ENCODE measurements at regions not wholly inside any gene's neighbourhood (a gene's known extent, or its start where the extent isn't known, plus 50 kb on each side); places are given as distances from the start of the nearest gene placed in this dataset.
A peak's percentile ranks its signal among the peaks of the same experiment; 100 is the strongest.

DNA sequence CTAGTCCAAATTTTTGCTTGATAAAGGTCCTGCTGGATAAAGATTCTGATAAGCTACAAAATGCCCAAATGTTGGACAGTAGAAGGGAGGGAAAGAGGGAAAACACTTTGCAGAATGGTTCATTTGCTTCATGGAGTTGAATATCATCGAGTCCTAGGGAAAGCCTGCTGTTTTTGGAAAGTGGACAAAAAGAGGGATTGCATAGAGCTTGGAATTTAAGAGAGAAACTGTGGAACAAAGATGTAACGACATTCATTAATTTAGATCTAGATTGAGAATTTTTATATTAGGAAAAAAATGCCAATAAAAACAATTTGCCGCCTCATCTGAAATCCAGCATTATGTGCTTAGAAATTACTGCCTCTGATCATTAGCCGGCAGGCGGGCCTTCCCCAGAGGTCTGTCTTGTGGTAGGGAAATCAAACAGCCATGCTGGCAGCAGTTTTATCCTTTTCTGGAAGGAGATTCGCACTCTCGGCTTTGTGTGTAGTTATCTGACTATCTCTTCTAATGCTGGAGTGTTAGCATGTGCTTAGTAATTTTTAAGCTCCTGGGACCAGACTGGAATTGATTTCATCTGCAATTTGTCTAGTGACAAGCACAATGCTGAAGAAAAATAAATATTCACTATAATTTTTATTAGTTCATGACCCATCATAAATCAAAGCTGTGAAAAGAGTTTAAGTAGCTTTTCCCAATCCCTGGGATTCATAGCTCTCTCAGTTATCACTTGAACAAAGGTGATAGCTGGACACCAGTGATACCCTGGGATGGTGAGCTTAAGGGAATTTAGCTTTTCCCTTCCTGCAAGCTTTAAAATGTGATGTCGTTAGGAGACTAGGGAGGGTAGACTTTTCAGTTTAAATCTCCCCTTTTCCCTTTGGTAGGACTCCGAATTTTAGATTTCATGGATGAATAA, 329.5 kb downstream of the PRL start:
- Histone ChIP-seq H3K27ac (ENCODE audit: low read length, poor library complexity, severe bottlenecking) (no peak overlapping the region), H2BK15ac (ENCODE audit: low read depth, poor library complexity, severe bottlenecking) (no peak overlapping the region), H2AFZ (ENCODE audit: low read depth, low read length) (no peak overlapping the region), H3K36me3 (ENCODE audit: control insufficient read depth in 1 of 2, insufficient read depth in 2 of 2, low read depth in 1 of 2, low read length in 2 of 2) (no peaks in the 10 kb centered on the region), H4K8ac (ENCODE audit: low read length) (no peak overlapping the region), H3K27me3 (ENCODE audit: control insufficient read depth in 1 of 2, insufficient read depth in 1 of 2, low read length in 2 of 2) (no peaks in the 10 kb centered on the region), H2AK5ac (ENCODE audit: low read length, severe bottlenecking) (no peak overlapping the region), H2BK5ac (ENCODE audit: low read depth, low read length, poor library complexity, severe bottlenecking) (no peak overlapping the region), H3K18ac (ENCODE audit: low read depth in 1 of 2, low read length in 2 of 2) (no peak overlapping the region), H3K14ac (ENCODE audit: low read length in 2 of 2) (no peak overlapping the region), H3K4me1 (ENCODE audit: control insufficient read depth, insufficient read depth, low read depth, low read length) (no peaks in the 10 kb centered on the region), H3K9me3 (ENCODE audit: control insufficient read depth, low read length) (no peaks in the 10 kb centered on the region), H3K9ac (ENCODE audit: low read length) (peak overlapping the region; percentile 12), H3K79me1 (replicated peaks; ENCODE audit: low read length, poor library complexity, severe bottlenecking) (no peaks in the 10 kb centered on the region), H3K4me2 (ENCODE audit: low read length, poor library complexity, severe bottlenecking) (no peak overlapping the region), H3K23ac (ENCODE audit: low read length in 2 of 2) (no peak overlapping the region), H4K91ac (ENCODE audit: low read length) (no peak overlapping the region), H2BK120ac (ENCODE audit: low read depth, low read length) (no peak overlapping the region), H2BK12ac (ENCODE audit: low read length in 2 of 2) (no peak overlapping the region), H3K4me3 (ENCODE audit: insufficient read depth in 1 of 2, low read depth in 1 of 2, low read length in 2 of 2) (no peak overlapping the region), H3K4ac (ENCODE audit: low read depth in 1 of 2, low read length in 2 of 2) (no peak overlapping the region)
- WGBS = 94% methylated on average over 6 of the region's 9 CpGs
- no peak for DNase-seq

DNA sequence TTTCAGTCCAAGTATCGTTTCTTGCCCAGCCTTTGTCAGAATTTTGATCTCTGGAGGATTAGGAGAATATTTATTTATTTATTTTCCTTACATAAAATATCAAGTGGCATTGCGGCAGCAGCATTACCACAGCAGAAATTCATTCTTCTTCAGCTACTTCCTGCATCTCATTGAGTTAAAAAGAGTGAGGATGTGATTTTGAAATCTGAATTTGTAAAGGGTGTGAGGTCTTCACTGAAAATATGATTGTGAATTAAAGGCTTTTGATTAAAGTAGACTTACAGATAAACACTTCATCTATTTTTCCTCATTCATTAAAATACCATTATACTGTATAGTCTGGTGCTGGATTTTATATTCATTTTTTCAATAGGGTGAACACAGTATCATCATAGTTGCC, 328.4 kb downstream of the PRL start:
- H3K79me1 ChIP-seq (replicated peaks; ENCODE audit: low read length, poor library complexity, severe bottlenecking) = no peaks in the 10 kb centered on the region
- no peaks in the 10 kb centered on the region for H3K9me3 ChIP-seq (ENCODE audit: control insufficient read depth, low read length)
- H2BK15ac ChIP-seq (ENCODE audit: low read depth, poor library complexity, severe bottlenecking) = no peak overlapping the region
- H3K4me2 ChIP-seq (ENCODE audit: low read length, poor library complexity, severe bottlenecking) = no peak overlapping the region
- no peak overlapping the region for H3K4ac ChIP-seq (ENCODE audit: low read depth in 1 of 2, low read length in 2 of 2)
- no peak overlapping the region for H2AFZ ChIP-seq (ENCODE audit: low read depth, low read length)
- H3K18ac ChIP-seq (ENCODE audit: low read depth in 1 of 2, low read length in 2 of 2) = no peak overlapping the region
- no peak overlapping the region for H2BK12ac ChIP-seq (ENCODE audit: low read length in 2 of 2)
- no peaks in the 10 kb centered on the region for H3K36me3 ChIP-seq (ENCODE audit: control insufficient read depth in 1 of 2, insufficient read depth in 2 of 2, low read depth in 1 of 2, low read length in 2 of 2)
- H3K4me1 ChIP-seq (ENCODE audit: control insufficient read depth, insufficient read depth, low read depth, low read length) = no peaks in the 10 kb centered on the region
- no peak overlapping the region for H3K23ac ChIP-seq (ENCODE audit: low read length in 2 of 2)
- WGBS = no CpG with 5 or more reads among the region's 2 CpGs
- H2BK5ac ChIP-seq (ENCODE audit: low read depth, low read length, poor library complexity, severe bottlenecking) = no peak overlapping the region
- H3K9ac ChIP-seq (ENCODE audit: low read length) = no peak overlapping the region
- no peak overlapping the region for H2BK120ac ChIP-seq (ENCODE audit: low read depth, low read length)
- no peak overlapping the region for H2AK5ac ChIP-seq (ENCODE audit: low read length, severe bottlenecking)
- no peak overlapping the region for H3K14ac ChIP-seq (ENCODE audit: low read length in 2 of 2)
- DNase-seq = no peak
- no peak overlapping the region for H4K8ac ChIP-seq (ENCODE audit: low read length)
- no peak overlapping the region for H4K91ac ChIP-seq (ENCODE audit: low read length)
- H3K27me3 ChIP-seq (ENCODE audit: control insufficient read depth in 1 of 2, insufficient read depth in 1 of 2, low read length in 2 of 2) = no peaks in the 10 kb centered on the region
- H3K27ac ChIP-seq (ENCODE audit: low read length, poor library complexity, severe bottlenecking) = no peak overlapping the region
- no peak overlapping the region for H3K4me3 ChIP-seq (ENCODE audit: insufficient read depth in 1 of 2, low read depth in 1 of 2, low read length in 2 of 2)

DNA sequence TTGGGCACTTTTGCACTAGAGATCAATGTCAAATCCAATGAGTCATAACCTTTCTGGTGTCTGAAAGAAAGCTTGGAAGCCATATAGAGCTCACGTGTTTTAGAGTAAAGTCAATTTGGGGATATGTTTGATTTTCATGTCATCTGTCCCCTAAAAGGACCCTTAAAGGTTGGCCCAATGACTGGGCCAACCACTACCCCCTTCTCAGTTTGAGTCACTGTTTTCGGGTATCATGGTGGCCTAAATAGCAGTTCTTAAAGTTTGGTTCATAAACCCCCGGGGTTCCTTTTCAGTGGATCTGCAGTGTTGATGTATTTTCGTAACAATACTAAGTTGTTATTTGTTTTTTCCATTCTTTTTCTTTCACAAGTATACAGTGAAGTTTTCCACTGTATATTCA, 327.6 kb downstream of the PRL start:
- Histone ChIP-seq H3K27me3 (ENCODE audit: control insufficient read depth in 1 of 2, insufficient read depth in 1 of 2, low read length in 2 of 2) (no peaks in the 10 kb centered on the region), H2AK5ac (ENCODE audit: low read length, severe bottlenecking) (no peak overlapping the region), H3K79me1 (replicated peaks; ENCODE audit: low read length, poor library complexity, severe bottlenecking) (no peaks in the 10 kb centered on the region), H3K14ac (ENCODE audit: low read length in 2 of 2) (no peak overlapping the region), H3K23ac (ENCODE audit: low read length in 2 of 2) (no peak overlapping the region), H3K18ac (ENCODE audit: low read depth in 1 of 2, low read length in 2 of 2) (no peak overlapping the region), H4K91ac (ENCODE audit: low read length) (no peak overlapping the region), H2BK12ac (ENCODE audit: low read length in 2 of 2) (no peak overlapping the region), H3K4me3 (ENCODE audit: insufficient read depth in 1 of 2, low read depth in 1 of 2, low read length in 2 of 2) (no peak overlapping the region), H2AFZ (ENCODE audit: low read depth, low read length) (no peak overlapping the region), H3K36me3 (ENCODE audit: control insufficient read depth in 1 of 2, insufficient read depth in 2 of 2, low read depth in 1 of 2, low read length in 2 of 2) (no peaks in the 10 kb centered on the region), H3K4me2 (ENCODE audit: low read length, poor library complexity, severe bottlenecking) (no peak overlapping the region), H3K9me3 (ENCODE audit: control insufficient read depth, low read length) (no peaks in the 10 kb centered on the region), H2BK5ac (ENCODE audit: low read depth, low read length, poor library complexity, severe bottlenecking) (no peak overlapping the region), H2BK120ac (ENCODE audit: low read depth, low read length) (no peak overlapping the region), H3K4me1 (ENCODE audit: control insufficient read depth, insufficient read depth, low read depth, low read length) (no peaks in the 10 kb centered on the region), H3K4ac (ENCODE audit: low read depth in 1 of 2, low read length in 2 of 2) (no peak overlapping the region), H2BK15ac (ENCODE audit: low read depth, poor library complexity, severe bottlenecking) (no peak overlapping the region), H3K27ac (ENCODE audit: low read length, poor library complexity, severe bottlenecking) (no peak overlapping the region), H4K8ac (ENCODE audit: low read length) (no peak overlapping the region), H3K9ac (ENCODE audit: low read length) (no peak overlapping the region)
- WGBS = 100% methylated on average over 1 of the region's 4 CpGs
- DNase-seq = no peak

DNA sequence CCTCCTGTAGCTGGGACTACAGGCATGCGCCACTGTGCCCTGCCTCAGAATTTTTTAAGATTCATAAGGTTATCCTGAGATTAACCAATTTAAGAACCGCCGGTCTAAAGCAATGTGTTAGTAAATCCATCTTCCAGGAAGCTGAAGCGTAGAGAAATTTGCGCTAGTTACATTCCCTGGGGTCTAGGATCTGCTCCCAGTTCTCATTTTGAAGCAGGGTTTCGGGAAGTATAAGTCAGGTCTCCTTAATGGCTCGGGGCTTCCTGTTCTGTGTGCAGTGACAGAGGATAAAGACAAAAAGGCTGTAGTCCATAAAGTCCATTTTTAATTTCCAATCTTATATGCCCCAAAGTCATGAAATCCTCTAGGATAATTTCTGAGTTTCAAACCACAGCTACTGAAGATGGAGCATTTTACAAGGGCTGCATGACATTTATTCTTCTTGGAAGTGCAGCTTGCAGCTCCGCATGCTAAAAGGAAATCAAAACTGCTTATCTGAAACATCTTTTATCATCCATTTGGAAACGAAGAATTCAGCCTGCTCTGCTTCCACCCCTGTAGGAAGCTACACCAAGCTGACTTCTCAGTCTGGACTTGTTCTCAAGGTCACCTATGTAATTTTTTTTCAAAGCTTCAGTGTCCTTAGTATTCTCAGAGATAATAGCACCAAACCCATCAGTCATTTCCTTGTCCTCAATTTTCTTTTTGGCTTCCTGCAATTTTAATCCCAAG, 326.1 kb downstream of the PRL start:
- H3K36me3 ChIP-seq (ENCODE audit: control insufficient read depth in 1 of 2, insufficient read depth in 2 of 2, low read depth in 1 of 2, low read length in 2 of 2) = no peaks in the 10 kb centered on the region
- peaks cover 5% of the 10 kb centered on the region for H3K9me3 ChIP-seq (ENCODE audit: control insufficient read depth, low read length)
- DNase-seq = no peak
- no peaks in the 10 kb centered on the region for H3K27me3 ChIP-seq (ENCODE audit: control insufficient read depth in 1 of 2, insufficient read depth in 1 of 2, low read length in 2 of 2)
- no peak overlapping the region for H3K9ac ChIP-seq (ENCODE audit: low read length)
- no peak overlapping the region for H4K8ac ChIP-seq (ENCODE audit: low read length)
- H3K23ac ChIP-seq (ENCODE audit: low read length in 2 of 2) = no peak overlapping the region
- H2BK15ac ChIP-seq (ENCODE audit: low read depth, poor library complexity, severe bottlenecking) = no peak overlapping the region
- WGBS = 68% methylated on average over 8 of the region's 9 CpGs
- H2BK5ac ChIP-seq (ENCODE audit: low read depth, low read length, poor library complexity, severe bottlenecking) = no peak overlapping the region
- H3K4me1 ChIP-seq (ENCODE audit: control insufficient read depth, insufficient read depth, low read depth, low read length) = no peaks in the 10 kb centered on the region
- no peak overlapping the region for H2BK12ac ChIP-seq (ENCODE audit: low read length in 2 of 2)
- no peak overlapping the region for H4K91ac ChIP-seq (ENCODE audit: low read length)
- H2AK5ac ChIP-seq (ENCODE audit: low read length, severe bottlenecking) = no peak overlapping the region
- no peak overlapping the region for H3K14ac ChIP-seq (ENCODE audit: low read length in 2 of 2)
- no peak overlapping the region for H2AFZ ChIP-seq (ENCODE audit: low read depth, low read length)
- H3K4me2 ChIP-seq (ENCODE audit: low read length, poor library complexity, severe bottlenecking) = no peak overlapping the region
- no peak overlapping the region for H3K4ac ChIP-seq (ENCODE audit: low read depth in 1 of 2, low read length in 2 of 2)
- H3K4me3 ChIP-seq (ENCODE audit: insufficient read depth in 1 of 2, low read depth in 1 of 2, low read length in 2 of 2) = no peak overlapping the region
- H2BK120ac ChIP-seq (ENCODE audit: low read depth, low read length) = no peak overlapping the region
- no peak overlapping the region for H3K27ac ChIP-seq (ENCODE audit: low read length, poor library complexity, severe bottlenecking)
- H3K18ac ChIP-seq (ENCODE audit: low read depth in 1 of 2, low read length in 2 of 2) = peak overlapping the region in 1 of 2 experiments; percentile 24
- H3K79me1 ChIP-seq (replicated peaks; ENCODE audit: low read length, poor library complexity, severe bottlenecking) = no peaks in the 10 kb centered on the region

Data from mesenchymal stem cell (in vitro differentiated cells and primary cell).